ENCODE measurements at regions not wholly inside any gene's neighbourhood (a gene's known extent, or its start where the extent isn't known, plus 50 kb on each side); places are given as distances from the start of the nearest gene placed in this dataset.

GRCh38 chr3:6449099-6449498 lies 411.8 kb upstream of the GRM7 start:
- WGBS = 80% methylated on average over 3 of the region's 3 CpGs
- no peak overlapping the region for H3K27ac ChIP-seq
- H3K27me3 ChIP-seq (replicated peaks; ENCODE audit: insufficient read depth) = no peaks in the 10 kb centered on the region
- H3K4me3 ChIP-seq = no peak overlapping the region
- no peak for DNase-seq (ENCODE audit: low spot score)
- intact Hi-C loops (cut with DNase I) = no loop called here
- no peaks in the 10 kb centered on the region for H3K4me1 ChIP-seq (replicated peaks)
- H3K36me3 ChIP-seq = no peaks in the 10 kb centered on the region
- no peak for TF ChIP-seq POLR2AphosphoS5 (IDR thresholded peaks at IDR 0.05)
- no peaks in the 10 kb centered on the region for H3K9me3 ChIP-seq

GRCh38 chr3:6452974-6453373 lies 407.9 kb upstream of the GRM7 start:
- no peak for TF ChIP-seq POLR2AphosphoS5 (IDR thresholded peaks at IDR 0.05)
- no peak for TF ChIP-seq POLR2A (IDR thresholded peaks at IDR 0.05)
- TF ChIP-seq CTCF (IDR thresholded peaks at IDR 0.05) = no peak
- intact Hi-C loops (cut with DNase I) = no loop called here
- no peak for DNase-seq (ENCODE audit: low spot score)
- Histone ChIP-seq H3K27ac (no peak overlapping the region), H3K27me3 (replicated peaks; ENCODE audit: insufficient read depth) (no peaks in the 10 kb centered on the region), H3K36me3 (no peaks in the 10 kb centered on the region), H3K4me1 (replicated peaks) (no peaks in the 10 kb centered on the region), H3K4me3 (no peak overlapping the region), H3K9me3 (no peaks in the 10 kb centered on the region)
- 18% methylated on average over 1 of the region's 1 CpG for WGBS

- Histone ChIP-seq H3K27ac (no peak overlapping the region), H3K27me3 (replicated peaks; ENCODE audit: insufficient read depth) (no peaks in the 10 kb centered on the region), H3K9me3 (no peaks in the 10 kb centered on the region), H3K36me3 (no peaks in the 10 kb centered on the region), H3K4me3 (no peak overlapping the region), H3K4me1 (replicated peaks) (no peaks in the 10 kb centered on the region)
- WGBS = 64% methylated on average over 3 of the region's 3 CpGs
- intact Hi-C loops (cut with DNase I) = no loop called here
- no peak for TF ChIP-seq POLR2A (IDR thresholded peaks at IDR 0.05)
- TF ChIP-seq POLR2AphosphoS5 (IDR thresholded peaks at IDR 0.05) = no peak
- TF ChIP-seq CTCF (IDR thresholded peaks at IDR 0.05) = no peak
- no peak for DNase-seq (ENCODE audit: low spot score)
Observed at GRCh38 chr3:6455031-6455430, 405.9 kb upstream of the GRM7 start.

- no peaks in the 10 kb centered on the region for H3K36me3 ChIP-seq
- TF ChIP-seq POLR2A (IDR thresholded peaks at IDR 0.05) = no peak
- no peak for TF ChIP-seq CTCF (IDR thresholded peaks at IDR 0.05)
- TF ChIP-seq POLR2AphosphoS5 (IDR thresholded peaks at IDR 0.05) = no peak
- no peaks in the 10 kb centered on the region for H3K9me3 ChIP-seq
- no peak overlapping the region for H3K4me3 ChIP-seq
- no peaks in the 10 kb centered on the region for H3K4me1 ChIP-seq (replicated peaks)
- H3K27me3 ChIP-seq (replicated peaks; ENCODE audit: insufficient read depth) = no peaks in the 10 kb centered on the region
- DNase-seq (ENCODE audit: low spot score) = no peak
- H3K27ac ChIP-seq = no peak overlapping the region
- intact Hi-C loops (cut with DNase I) = no loop called here
Observed at GRCh38 chr3:6467186-6467585, 393.7 kb upstream of the GRM7 start.

- 87% methylated on average over 7 of the region's 7 CpGs for WGBS
- Histone ChIP-seq H3K4me3 (no peak overlapping the region), H3K27ac (no peak overlapping the region), H3K9me3 (no peaks in the 10 kb centered on the region), H3K27me3 (replicated peaks; ENCODE audit: insufficient read depth) (no peaks in the 10 kb centered on the region), H3K4me1 (replicated peaks) (no peaks in the 10 kb centered on the region), H3K36me3 (no peaks in the 10 kb centered on the region)
- intact Hi-C loops (cut with DNase I) = no loop called here
- no peak for DNase-seq (ENCODE audit: low spot score)
- no peak for TF ChIP-seq POLR2A (IDR thresholded peaks at IDR 0.05)
- no peak for TF ChIP-seq POLR2AphosphoS5 (IDR thresholded peaks at IDR 0.05)
- TF ChIP-seq CTCF (IDR thresholded peaks at IDR 0.05) = no peak
Observed at GRCh38 chr3:6468589-6468988, 392.3 kb upstream of the GRM7 start.

Data from prostate gland (tissue), 2 donors.